Panc1 (cell line): ENCODE measurements at regions not wholly inside any gene's neighbourhood (a gene's known extent, or its start where the extent isn't known, plus 50 kb on each side); places are given as distances from the start of the nearest gene placed in this dataset.
"Not testable (repeated sequence)": the region's sequence is repeated elsewhere in the genome, so short reads cannot be mapped to it uniquely, and the experiment has no call there.

ENCODE experiments used
- ATAC-seq: fragments of 200-7000 bp; cut with Tn5 transposase; 2 replicates; pipeline ENCODE4 v1.9.1; 2020; ENCODE audit warnings: mild to moderate bottlenecking, moderate library complexity
- BruUV-seq: library from RNA; stranded (reverse); fragments of 400-500 nt; replicated peaks from 2 replicates; lab custom pipeline; 2021; lab: Mats Ljungman, UMichigan
- CTCF ChIA-PET: fragments of 300-600 bp; sonication (Branson Sonifier 250); formaldehyde crosslinking; loops from one replicate; lab custom pipeline; 2022; ENCODE audit warnings: antibody characterized with exemption; lab: Charles Lee
- POLR2A ChIA-PET: fragments of 300-600 bp; sonication (Branson Sonifier 250); formaldehyde crosslinking; loops from one replicate; lab custom pipeline; 2022; ENCODE audit warnings: antibody characterized with exemption; lab: Charles Lee
- DNase-seq: peaks from one replicate; pipeline ENCODE4 v3.0.0-alpha.2; 2010; ENCODE audit warnings: low read depth, low spot score
- H3K27ac ChIP-seq: 2 replicates; pipeline ENCODE4 v1.5.1; 2011; ENCODE audit warnings: mild to moderate bottlenecking, low read length, inconsistent platforms
- H3K27me3 ChIP-seq: fragments of 200-500 bp; sonication (Bioruptor generic); 2 replicates; pipeline ENCODE4 v1.6.0; 2014; ENCODE audit warnings: low read length, inconsistent platforms; ENCODE audit not compliant: control insufficient read depth, insufficient read depth
- H3K36me3 ChIP-seq: fragments of 200-500 bp; sonication (Bioruptor generic); 2 replicates; pipeline ENCODE4 v1.5.1; 2014; ENCODE audit warnings: inconsistent platforms, mild to moderate bottlenecking, low read length, moderate library complexity; ENCODE audit not compliant: control insufficient read depth, insufficient read depth
- H3K4me1 ChIP-seq: 2 replicates; pipeline ENCODE4 v1.5.1; 2011; ENCODE audit warnings: inconsistent platforms, mild to moderate bottlenecking, low read length, moderate library complexity; ENCODE audit not compliant: control insufficient read depth, insufficient read depth
- H3K4me3 ChIP-seq, 2 experiments: 2 replicates each; pipeline ENCODE4 v1.5.1; 2011 to 2012; ENCODE audit warnings: low read depth in 2 of 2, low read length in 2 of 2, mild to moderate bottlenecking in 2 of 2, inconsistent platforms in 1 of 2, moderate library complexity in 1 of 2
- H3K9me3 ChIP-seq: fragments of 200-500 bp; sonication (Bioruptor generic); 2 replicates; pipeline ENCODE4 v1.5.1; 2014; ENCODE audit warnings: low read depth, mild to moderate bottlenecking, inconsistent platforms, low read length, moderate library complexity; ENCODE audit not compliant: control insufficient read depth, insufficient read depth
- POLR2AphosphoS5 ChIP-seq: IDR thresholded peaks from 2 replicates; pipeline ENCODE4 v1.6.1; 2012; ENCODE audit warnings: mild to moderate bottlenecking, low read depth, low read length, moderate library complexity
- SIN3A ChIP-seq: IDR thresholded peaks from 2 replicates; pipeline ENCODE4 v1.6.1; 2012; ENCODE audit warnings: low read depth, mild to moderate bottlenecking, low read length, moderate library complexity, borderline replicate concordance; ENCODE audit not compliant: insufficient read depth
- TCF7L2 ChIP-seq: IDR thresholded peaks from 2 replicates; pipeline ENCODE4 v1.6.1; 2011; ENCODE audit warnings: mild to moderate bottlenecking, low read depth, low read length, inconsistent platforms
- in situ Hi-C: cut with HindIII; loops from 2 replicates; pipeline ENCODE4 v1.10.0; 2016; ENCODE audit warnings: low sequenced_read_pairs, low pct_unique_long_range_greater_than_20kb
- intact Hi-C: fragments of 100-400 bp; cut with micrococcal nuclease; formaldehyde crosslinking; loops from one replicate; pipeline ENCODE4 v1.10.0; 2022; ENCODE audit not compliant: unreplicated experiment
- TF ChIP-seq, protein P1 (sequence below): fragments of 450-650 bp; IDR thresholded peaks from 2 replicates; pipeline ENCODE4 v1.5.1; 2017; ENCODE audit warnings: mild to moderate bottlenecking
- TF ChIP-seq, protein P2 (sequence below), 2 experiments: IDR thresholded peaks; 2 replicates each; pipeline ENCODE4 v1.6.1; 2011 to 2012; ENCODE audit warnings: low read depth in 2 of 2, control low read depth in 1 of 2, low read length in 1 of 2, mild to moderate bottlenecking in 1 of 2, moderate library complexity in 1 of 2; ENCODE audit not compliant: insufficient read depth in 1 of 2

DNA sequence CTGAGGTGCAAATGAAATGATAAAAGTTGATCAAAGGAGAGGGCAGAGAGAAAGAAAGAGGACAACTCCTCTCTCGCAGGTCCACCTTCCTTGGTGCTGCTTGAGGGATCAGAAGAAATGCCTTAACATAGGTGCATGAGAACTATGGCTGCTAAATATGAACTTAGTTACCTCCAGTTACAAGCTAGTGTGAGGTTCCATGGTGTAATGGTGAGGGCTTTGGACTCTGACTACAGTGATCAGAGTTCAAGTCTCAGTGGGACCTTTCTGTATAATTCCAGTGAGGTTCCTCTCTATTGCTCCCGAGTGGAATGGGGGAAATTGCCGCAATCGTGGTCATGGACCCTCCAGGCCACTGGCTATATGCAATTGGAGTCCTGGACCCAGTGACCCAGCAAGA lies 387.3 kb downstream of the FAM72C start:
- DNase-seq: no peak
- no TSS peak for BruUV-seq
- ChIA-PET CTCF (no interaction called here), POLR2A (no interaction called here)
- H3K4me1 ChIP-seq: no peaks in the 10 kb centered on the region
- ATAC-seq: no peak
- in situ Hi-C loops: no loop called here
- no peak overlapping the region for H3K4me3 ChIP-seq
- H3K27ac ChIP-seq: no peak overlapping the region
- no peaks in the 10 kb centered on the region for H3K36me3 ChIP-seq
- intact Hi-C loops: no loop called here
- no peaks in the 10 kb centered on the region for H3K27me3 ChIP-seq
- no peaks in the 10 kb centered on the region for H3K9me3 ChIP-seq
- TF ChIP-seq, protein P1, sequence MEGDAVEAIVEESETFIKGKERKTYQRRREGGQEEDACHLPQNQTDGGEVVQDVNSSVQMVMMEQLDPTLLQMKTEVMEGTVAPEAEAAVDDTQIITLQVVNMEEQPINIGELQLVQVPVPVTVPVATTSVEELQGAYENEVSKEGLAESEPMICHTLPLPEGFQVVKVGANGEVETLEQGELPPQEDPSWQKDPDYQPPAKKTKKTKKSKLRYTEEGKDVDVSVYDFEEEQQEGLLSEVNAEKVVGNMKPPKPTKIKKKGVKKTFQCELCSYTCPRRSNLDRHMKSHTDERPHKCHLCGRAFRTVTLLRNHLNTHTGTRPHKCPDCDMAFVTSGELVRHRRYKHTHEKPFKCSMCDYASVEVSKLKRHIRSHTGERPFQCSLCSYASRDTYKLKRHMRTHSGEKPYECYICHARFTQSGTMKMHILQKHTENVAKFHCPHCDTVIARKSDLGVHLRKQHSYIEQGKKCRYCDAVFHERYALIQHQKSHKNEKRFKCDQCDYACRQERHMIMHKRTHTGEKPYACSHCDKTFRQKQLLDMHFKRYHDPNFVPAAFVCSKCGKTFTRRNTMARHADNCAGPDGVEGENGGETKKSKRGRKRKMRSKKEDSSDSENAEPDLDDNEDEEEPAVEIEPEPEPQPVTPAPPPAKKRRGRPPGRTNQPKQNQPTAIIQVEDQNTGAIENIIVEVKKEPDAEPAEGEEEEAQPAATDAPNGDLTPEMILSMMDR: no peak
- TF ChIP-seq, protein P2, sequence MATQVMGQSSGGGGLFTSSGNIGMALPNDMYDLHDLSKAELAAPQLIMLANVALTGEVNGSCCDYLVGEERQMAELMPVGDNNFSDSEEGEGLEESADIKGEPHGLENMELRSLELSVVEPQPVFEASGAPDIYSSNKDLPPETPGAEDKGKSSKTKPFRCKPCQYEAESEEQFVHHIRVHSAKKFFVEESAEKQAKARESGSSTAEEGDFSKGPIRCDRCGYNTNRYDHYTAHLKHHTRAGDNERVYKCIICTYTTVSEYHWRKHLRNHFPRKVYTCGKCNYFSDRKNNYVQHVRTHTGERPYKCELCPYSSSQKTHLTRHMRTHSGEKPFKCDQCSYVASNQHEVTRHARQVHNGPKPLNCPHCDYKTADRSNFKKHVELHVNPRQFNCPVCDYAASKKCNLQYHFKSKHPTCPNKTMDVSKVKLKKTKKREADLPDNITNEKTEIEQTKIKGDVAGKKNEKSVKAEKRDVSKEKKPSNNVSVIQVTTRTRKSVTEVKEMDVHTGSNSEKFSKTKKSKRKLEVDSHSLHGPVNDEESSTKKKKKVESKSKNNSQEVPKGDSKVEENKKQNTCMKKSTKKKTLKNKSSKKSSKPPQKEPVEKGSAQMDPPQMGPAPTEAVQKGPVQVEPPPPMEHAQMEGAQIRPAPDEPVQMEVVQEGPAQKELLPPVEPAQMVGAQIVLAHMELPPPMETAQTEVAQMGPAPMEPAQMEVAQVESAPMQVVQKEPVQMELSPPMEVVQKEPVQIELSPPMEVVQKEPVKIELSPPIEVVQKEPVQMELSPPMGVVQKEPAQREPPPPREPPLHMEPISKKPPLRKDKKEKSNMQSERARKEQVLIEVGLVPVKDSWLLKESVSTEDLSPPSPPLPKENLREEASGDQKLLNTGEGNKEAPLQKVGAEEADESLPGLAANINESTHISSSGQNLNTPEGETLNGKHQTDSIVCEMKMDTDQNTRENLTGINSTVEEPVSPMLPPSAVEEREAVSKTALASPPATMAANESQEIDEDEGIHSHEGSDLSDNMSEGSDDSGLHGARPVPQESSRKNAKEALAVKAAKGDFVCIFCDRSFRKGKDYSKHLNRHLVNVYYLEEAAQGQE (IDR thresholded peaks at IDR 0.05; ENCODE audit: insufficient read depth in 1 of 2, low read depth in 2 of 2, low read length in 1 of 2): no peak
- TF ChIP-seq POLR2AphosphoS5: no peak
- TF ChIP-seq SIN3A: no peak
- TF ChIP-seq TCF7L2: no peak

DNA sequence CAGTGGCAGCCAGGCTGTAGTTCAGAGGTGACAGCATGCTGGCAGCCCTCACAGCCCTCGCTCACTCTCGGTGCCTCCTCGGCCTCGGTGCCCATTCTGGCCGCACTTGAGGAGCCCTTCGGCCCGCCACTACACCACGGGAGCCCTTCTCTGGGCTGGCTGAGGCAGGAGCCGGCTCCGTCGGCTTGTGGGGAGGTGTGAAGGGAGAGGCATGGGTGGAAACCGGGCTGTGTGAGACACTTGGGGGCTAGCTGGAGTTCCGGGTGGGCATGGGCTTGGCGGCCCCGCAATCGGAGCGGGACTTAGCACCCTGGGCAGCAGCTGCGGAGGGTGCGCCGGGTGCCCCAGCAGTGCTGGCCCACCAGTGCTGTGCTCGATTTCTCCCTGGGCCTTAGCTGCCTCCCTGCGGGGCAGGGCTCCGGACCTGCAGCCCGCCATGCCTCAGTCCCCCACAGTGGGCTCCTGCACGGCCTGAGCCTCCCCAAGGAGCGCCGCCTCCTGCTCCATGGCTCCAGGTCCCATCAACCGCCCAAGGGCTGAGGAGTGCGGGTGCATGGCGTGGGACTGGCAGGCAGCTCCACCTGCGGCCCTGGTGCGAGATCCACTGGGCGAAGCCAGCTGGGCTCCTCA lies 396.8 kb downstream of the FAM72C start:
- ChIA-PET CTCF (no interaction called here), POLR2A (no interaction called here)
- ATAC-seq (no peak), DNase-seq (no peak)
- no peak overlapping the region for H3K27ac ChIP-seq
- H3K4me1 ChIP-seq: no peaks in the 10 kb centered on the region
- H3K36me3 ChIP-seq: no peaks in the 10 kb centered on the region
- TF ChIP-seq, protein P2 (IDR thresholded peaks at IDR 0.05; ENCODE audit: insufficient read depth in 1 of 2, low read depth in 2 of 2, low read length in 1 of 2): no peak
- TF ChIP-seq, protein P1: no peak
- TF ChIP-seq TCF7L2 (no peak), POLR2AphosphoS5 (no peak)
- in situ Hi-C loops: no loop called here
- no TSS peak for BruUV-seq
- H3K9me3 ChIP-seq: no peaks in the 10 kb centered on the region
- H3K4me3 ChIP-seq: no peak overlapping the region
- intact Hi-C loops: no loop called here
- H3K27me3 ChIP-seq: no peaks in the 10 kb centered on the region

DNA sequence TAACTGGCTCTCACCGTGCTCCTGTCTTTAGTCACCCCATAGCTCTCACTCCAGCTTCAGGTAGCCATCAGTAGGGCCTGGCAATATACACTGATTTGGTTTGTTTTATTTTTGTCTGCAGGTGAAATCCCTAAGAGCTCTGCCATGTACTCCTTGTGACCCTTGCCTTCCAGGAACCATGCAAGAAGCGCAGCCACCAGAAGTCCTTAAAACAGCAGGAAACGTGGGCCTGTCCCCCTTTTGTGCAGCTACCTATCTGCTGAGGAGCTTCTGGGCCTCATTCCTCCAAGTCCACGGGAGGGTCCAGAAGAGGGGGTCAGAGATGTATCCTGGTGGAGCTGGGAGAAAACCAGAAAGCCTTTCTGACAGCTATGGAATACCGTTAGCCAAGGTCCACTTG lies 399.1 kb downstream of the FAM72C start:
- H3K27me3 ChIP-seq, CTCF ChIA-PET, H3K4me3 ChIP-seq, ATAC-seq, intact Hi-C loops, H3K4me1 ChIP-seq, H3K27ac ChIP-seq, DNase-seq, in situ Hi-C loops, BruUV-seq, POLR2A ChIA-PET, H3K36me3 ChIP-seq, H3K9me3 ChIP-seq: not testable (repeated sequence)
